IMR-90 (cell line): ENCODE measurements at regions not wholly inside any gene's neighbourhood (a gene's known extent, or its start where the extent isn't known, plus 50 kb on each side); places are given as distances from the start of the nearest gene placed in this dataset.

Source experiments
- ATAC-seq: fragments of 200-7000 bp; cut with Tn5 transposase; 2 replicates; pipeline ENCODE4 v1.9.1; 2020; ENCODE audit warnings: low read depth, mild to moderate bottlenecking, moderate library complexity
- BruUV-seq: library from RNA; stranded (reverse); fragments of 400-500 nt; replicated peaks from 2 replicates; lab custom pipeline; 2021; lab: Mats Ljungman, UMichigan
- CTCF ChIA-PET: fragments of 300-600 bp; formaldehyde crosslinking; extraction: SDS; loops from one replicate; lab custom pipeline; 2021; ENCODE audit warnings: antibody characterized with exemption; lab: Yijun Ruan, JAX
- POLR2A ChIA-PET: fragments of 300-600 bp; sonication (Branson Sonifier 250); formaldehyde crosslinking; loops from one replicate; lab custom pipeline; 2022; ENCODE audit warnings: antibody characterized with exemption; ENCODE audit not compliant: unreplicated experiment; lab: Charles Lee
- DNase-seq: peaks from one replicate; pipeline ENCODE4 v3.0.0; 2013
- H2AFZ ChIP-seq: replicated peaks from 2 replicates; pipeline ENCODE3; 2013; ENCODE audit warnings: low read length, mild to moderate bottlenecking; ENCODE audit not compliant: poor library complexity
- H2AK5ac ChIP-seq: 2 replicates; pipeline ENCODE4 v1.6.1; 2013; ENCODE audit warnings: low read depth, low read length, inconsistent platforms
- H2AK9ac ChIP-seq: replicated peaks from 2 replicates; pipeline ENCODE3; 2013; ENCODE audit warnings: mild to moderate bottlenecking, low read depth, low read length, moderate library complexity; ENCODE audit not compliant: poor library complexity
- H2BK120ac ChIP-seq: 2 replicates; pipeline ENCODE4 v1.6.1; 2013; ENCODE audit warnings: low read depth, low read length, inconsistent platforms
- H2BK15ac ChIP-seq: 3 replicates; pipeline ENCODE4 v1.6.1; 2013; ENCODE audit warnings: low read depth, low read length, inconsistent platforms
- H2BK20ac ChIP-seq: 2 replicates; pipeline ENCODE4 v1.6.1; 2013; ENCODE audit warnings: low read depth, mild to moderate bottlenecking, inconsistent platforms, low read length, moderate library complexity
- H2BK5ac ChIP-seq: 2 replicates; pipeline ENCODE4 v1.6.1; 2013; ENCODE audit warnings: mild to moderate bottlenecking, low read depth, low read length, inconsistent platforms; ENCODE audit not compliant: poor library complexity, severe bottlenecking
- H3K14ac ChIP-seq: replicated peaks from 2 replicates; pipeline ENCODE4 v1.6.1; 2013; ENCODE audit warnings: low read depth, low read length, inconsistent platforms
- H3K18ac ChIP-seq: 2 replicates; pipeline ENCODE4 v1.6.1; 2013; ENCODE audit warnings: low read depth, low read length, control low read depth
- H3K23ac ChIP-seq: 2 replicates; pipeline ENCODE4 v1.6.1; 2013; ENCODE audit warnings: low read depth, low read length, inconsistent platforms
- H3K27ac ChIP-seq: 2 replicates; pipeline ENCODE4 v1.5.1; 2013; ENCODE audit warnings: mild to moderate bottlenecking, control low read depth, low read length; ENCODE audit not compliant: insufficient read depth
- H3K27me3 ChIP-seq: 2 replicates; pipeline ENCODE4 v1.6.1; 2013; ENCODE audit warnings: low read length; ENCODE audit not compliant: control insufficient read depth, insufficient read depth
- H3K36me3 ChIP-seq: 2 replicates; pipeline ENCODE4 v1.6.1; 2013; ENCODE audit warnings: low read length, mixed read lengths; ENCODE audit not compliant: control insufficient read depth, insufficient read depth
- H3K4ac ChIP-seq: 2 replicates; pipeline ENCODE4 v1.6.1; 2013; ENCODE audit warnings: low read depth, low read length, inconsistent platforms
- H3K4me1 ChIP-seq: 2 replicates; pipeline ENCODE4 v1.6.1; 2013; ENCODE audit warnings: low read length, mixed read lengths; ENCODE audit not compliant: control insufficient read depth, insufficient read depth
- H3K4me2 ChIP-seq: 2 replicates; pipeline ENCODE4 v1.6.1; 2013; ENCODE audit warnings: low read depth, mild to moderate bottlenecking, control low read depth, low read length, moderate library complexity
- H3K4me3 ChIP-seq: 2 replicates; pipeline ENCODE4 v1.5.1; 2013; ENCODE audit warnings: low read depth, mild to moderate bottlenecking, control low read depth, low read length, moderate library complexity; ENCODE audit not compliant: insufficient read depth
- H3K56ac ChIP-seq: 2 replicates; pipeline ENCODE4 v1.6.1; 2013; ENCODE audit warnings: low read length, inconsistent platforms; ENCODE audit not compliant: insufficient read depth; ENCODE audit errors: extremely low read depth
- H3K79me1 ChIP-seq, 2 experiments: 2 replicates each; pipeline ENCODE4 v1.6.1; 2013; ENCODE audit warnings: low read length in 2 of 2, inconsistent platforms in 1 of 2, low read depth in 1 of 2
- H3K9ac ChIP-seq: 2 replicates; pipeline ENCODE4 v1.6.1; 2013; ENCODE audit warnings: low read depth, low read length, control low read depth
- H3K9me1 ChIP-seq: 2 replicates; pipeline ENCODE4 v1.6.1; 2013; ENCODE audit warnings: low read length, inconsistent platforms; ENCODE audit not compliant: insufficient read depth
- H3K9me3 ChIP-seq: 2 replicates; pipeline ENCODE4 v1.6.1; 2013; ENCODE audit warnings: low read length; ENCODE audit not compliant: control insufficient read depth, insufficient read depth
- H4K20me1 ChIP-seq: 2 replicates; pipeline ENCODE4 v1.6.1; 2013; ENCODE audit warnings: low read length, inconsistent platforms; ENCODE audit not compliant: insufficient read depth
- H4K5ac ChIP-seq: 2 replicates; pipeline ENCODE4 v1.6.1; 2013; ENCODE audit warnings: mild to moderate bottlenecking, low read depth, low read length, control low read depth
- H4K8ac ChIP-seq, 2 experiments: 2 replicates each; pipeline ENCODE4 v1.6.1; 2013; ENCODE audit warnings: low read depth in 2 of 2, low read length in 2 of 2, control low read depth in 1 of 2, inconsistent platforms in 1 of 2
- H4K91ac ChIP-seq: 2 replicates; pipeline ENCODE4 v1.6.1; 2013; ENCODE audit warnings: low read depth, low read length, inconsistent platforms; ENCODE audit not compliant: insufficient read depth
- BHLHE40 ChIP-seq: fragments of 150-350 bp; IDR thresholded peaks from 2 replicates; pipeline ENCODE4 v1.6.1; 2016; ENCODE audit warnings: mild to moderate bottlenecking, low read depth, low read length
- CEBPB ChIP-seq: IDR thresholded peaks from 2 replicates; pipeline ENCODE4 v1.6.1; 2012; ENCODE audit warnings: low read depth, low read length, improper control_type of control experiment
- CHD1 ChIP-seq: IDR thresholded peaks from 2 replicates; pipeline ENCODE4 v1.6.1; 2012; ENCODE audit warnings: low read depth, low read length, improper control_type of control experiment
- CTCF ChIP-seq: conservative IDR thresholded peaks from 2 replicates; pipeline ENCODE4 v1.5.1; 2012; ENCODE audit warnings: mild to moderate bottlenecking, low read depth, low read length, improper control_type of control experiment
- ELK1 ChIP-seq: fragments of 150-350 bp; IDR thresholded peaks from 2 replicates; pipeline ENCODE4 v1.6.1; 2016; ENCODE audit warnings: low read depth, mild to moderate bottlenecking, low read length, moderate library complexity, borderline replicate concordance
- FOS ChIP-seq: fragments of 150-350 bp; IDR thresholded peaks from 2 replicates; pipeline ENCODE4 v1.6.1; 2016; ENCODE audit warnings: low read depth, low read length
- MAFK ChIP-seq: IDR thresholded peaks from 2 replicates; pipeline ENCODE4 v1.6.1; 2012; ENCODE audit warnings: low read depth, low read length, improper control_type of control experiment
- MAZ ChIP-seq: IDR thresholded peaks from 2 replicates; pipeline ENCODE4 v1.6.1; 2012; ENCODE audit warnings: low read depth, mild to moderate bottlenecking, low read length, improper control_type of control experiment, moderate library complexity, borderline replicate concordance
- MXI1 ChIP-seq: IDR thresholded peaks from 2 replicates; pipeline ENCODE4 v1.6.1; 2012; ENCODE audit warnings: low read depth, mild to moderate bottlenecking, low read length, moderate library complexity, borderline replicate concordance
- NFE2L2 ChIP-seq: fragments of 150-350 bp; IDR thresholded peaks from 2 replicates; pipeline ENCODE4 v1.6.1; 2016; ENCODE audit warnings: low read depth, mild to moderate bottlenecking, low read length
- POLR2A ChIP-seq: IDR thresholded peaks from 2 replicates; pipeline ENCODE4 v1.6.1; 2012; ENCODE audit warnings: mild to moderate bottlenecking, low read depth, low read length
- RAD21 ChIP-seq: IDR thresholded peaks from 2 replicates; pipeline ENCODE4 v1.6.1; 2012; ENCODE audit warnings: low read length, improper control_type of control experiment
- RCOR1 ChIP-seq: IDR thresholded peaks from 2 replicates; pipeline ENCODE4 v1.6.1; 2012; ENCODE audit warnings: mild to moderate bottlenecking, low read length, improper control_type of control experiment; ENCODE audit not compliant: insufficient replicate concordance
- RFX5 ChIP-seq: IDR thresholded peaks from 2 replicates; pipeline ENCODE4 v1.8.0; 2012; ENCODE audit warnings: low read depth, mild to moderate bottlenecking, low read length, moderate library complexity
- SMC3 ChIP-seq: fragments of 150-350 bp; IDR thresholded peaks from 2 replicates; pipeline ENCODE4 v1.6.1; 2016; ENCODE audit warnings: low read depth, mild to moderate bottlenecking, antibody characterized with exemption, low read length, moderate library complexity
- USF2 ChIP-seq: fragments of 150-350 bp; IDR thresholded peaks from 2 replicates; pipeline ENCODE4 v1.6.1; 2017; ENCODE audit warnings: mild to moderate bottlenecking, antibody characterized with exemption, low read length, low read depth
- WGBS, 2 experiments: methylation state at CpG; one replicate each; pipeline versions ENCODE4 v1.1.5 to v1.1.7; 2013; ENCODE audit warnings: missing lambda C conversion rate in 2 of 2; ENCODE audit not compliant: insufficient read length in 1 of 2; ENCODE audit errors: extremely low coverage in 2 of 2; 5-methylcytosine and 5-hydroxymethylcytosine counted together
- dilution Hi-C: fragments of 300-500 bp; cut with HindIII; formaldehyde crosslinking; loops from one replicate; pipeline ENCODE4 v1.14.3; 2018; ENCODE audit warnings: low sequenced_read_pairs; ENCODE audit not compliant: unreplicated experiment
- in situ Hi-C: fragments of 300-500 bp; cut with MboI; formaldehyde crosslinking; loops from 3 replicates; pipeline ENCODE4 v1.14.3; 2019; ENCODE audit warnings: low sequenced_read_pairs, inconsistent platforms, mixed read lengths
- intact Hi-C: fragments of 100-400 bp; cut with micrococcal nuclease; formaldehyde crosslinking; loops from 2 replicates; pipeline ENCODE4 v1.10.0; 2022

- no peak overlapping the region for H3K9ac ChIP-seq
- no peak for DNase-seq
- no peak overlapping the region for H3K4me3 ChIP-seq
- H3K36me3 ChIP-seq, result no peaks in the 10 kb centered on the region
- H4K91ac ChIP-seq, result no peak overlapping the region
- H3K4me1 ChIP-seq, result no peaks in the 10 kb centered on the region
- no peak overlapping the region for H2BK15ac ChIP-seq
- WGBS, 2 experiments, result no CpG with 5 or more reads among the region's 4 CpGs
- H3K4me2 ChIP-seq, result no peak overlapping the region
- no peaks in the 10 kb centered on the region for H4K20me1 ChIP-seq
- no peak overlapping the region for H3K23ac ChIP-seq
- H2BK120ac ChIP-seq, result no peak overlapping the region
- H2BK20ac ChIP-seq, result no peak overlapping the region
- no peaks in the 10 kb centered on the region for H3K9me3 ChIP-seq
- H3K56ac ChIP-seq, result no peak overlapping the region
- in situ Hi-C loops, result no loop called here
- dilution Hi-C loops, result no loop called here
- H2BK5ac ChIP-seq, result no peak overlapping the region
- no peak overlapping the region for H4K5ac ChIP-seq
- no peaks in the 10 kb centered on the region for H3K79me1 ChIP-seq
- H3K27ac ChIP-seq, result no peak overlapping the region
- H3K4ac ChIP-seq, result no peak overlapping the region
- H2AFZ ChIP-seq, result no peak overlapping the region
- BruUV-seq, result no TSS peak
- no peaks in the 10 kb centered on the region for H3K27me3 ChIP-seq
- H2AK9ac ChIP-seq, result no peak overlapping the region
- TF ChIP-seq POLR2A (no peak), USF2 (no peak), RCOR1 (no peak), CHD1 (no peak), RAD21 (no peak), BHLHE40 (no peak), NFE2L2 (no peak), CEBPB (no peak), FOS (no peak), SMC3 (no peak), CTCF (no peak), ELK1 (no peak), MAZ (no peak), MAFK (no peak), MXI1 (no peak), RFX5 (no peak)
- ATAC-seq, result no peak
- H4K8ac ChIP-seq, result no peak overlapping the region
- H3K14ac ChIP-seq, result no peak overlapping the region
- H3K18ac ChIP-seq, result no peak overlapping the region
- ChIA-PET CTCF (no interaction called here), POLR2A (no interaction called here)
- H2AK5ac ChIP-seq, result no peak overlapping the region
- H3K9me1 ChIP-seq, result 0 out of 2 replicates have a peak, but pooled peaks cover 3% of the 10 kb centered on the region
- intact Hi-C loops, result no loop called here
These were observed 414.2 kb upstream of the MMADHC start for GRCh38 chr2:150001788-150002187.
